ENCODE measurements at regions not wholly inside any gene's neighbourhood (a gene's known extent, or its start where the extent isn't known, plus 50 kb on each side); places are given as distances from the start of the nearest gene placed in this dataset.

DNA sequence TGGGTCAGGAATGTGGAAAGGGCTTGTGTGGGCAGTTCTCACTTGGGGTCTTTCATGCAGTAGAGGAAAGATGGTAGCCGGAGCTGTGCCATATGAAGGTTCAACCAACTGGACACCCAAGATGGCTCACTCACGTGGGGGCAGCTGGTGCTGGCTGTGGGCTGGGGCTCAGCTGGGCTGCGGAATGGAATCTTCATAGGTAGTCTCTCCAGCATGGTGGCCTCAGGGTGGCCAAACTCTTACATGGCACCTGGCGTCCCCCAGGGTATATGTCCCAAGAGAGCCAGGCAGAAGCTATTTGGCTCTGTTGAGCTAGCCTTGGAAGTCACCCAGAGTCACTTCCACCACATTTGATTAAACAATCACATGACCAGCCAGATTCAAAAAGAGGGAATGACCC is 163.1 kb upstream of the KLHL29 start:
- no peaks in the 10 kb centered on the region for H3K9me3 ChIP-seq
- TF ChIP-seq POLR2AphosphoS5 (IDR thresholded peaks at IDR 0.05) (no peak), POLR2A (IDR thresholded peaks at IDR 0.05) (no peak), CTCF (IDR thresholded peaks at IDR 0.05) (no peak)
- no peak overlapping the region for H3K27ac ChIP-seq
- DNase-seq (ENCODE audit: low spot score): no peak
- H3K36me3 ChIP-seq: no peaks in the 10 kb centered on the region
- intact Hi-C loops (cut with DNase I): no loop called here
- no peak overlapping the region for H3K4me3 ChIP-seq
- no peaks in the 10 kb centered on the region for H3K4me1 ChIP-seq (replicated peaks)
- H3K27me3 ChIP-seq (replicated peaks; ENCODE audit: insufficient read depth): no peaks in the 10 kb centered on the region
- WGBS: 100% methylated on average over 4 of the region's 4 CpGs

- no peaks in the 10 kb centered on the region for H3K9me3 ChIP-seq
- no peaks in the 10 kb centered on the region for H3K4me1 ChIP-seq (replicated peaks)
- no peak overlapping the region for H3K27ac ChIP-seq
- no peaks in the 10 kb centered on the region for H3K27me3 ChIP-seq (replicated peaks; ENCODE audit: insufficient read depth)
- DNase-seq (ENCODE audit: low spot score): no peak
- TF ChIP-seq POLR2A (IDR thresholded peaks at IDR 0.05): no peak
- TF ChIP-seq CTCF (IDR thresholded peaks at IDR 0.05): no peak
- no peak for TF ChIP-seq POLR2AphosphoS5 (IDR thresholded peaks at IDR 0.05)
- 95% methylated on average over 7 of the region's 8 CpGs for whole genome bisulfite sequencing
- no peak overlapping the region for H3K4me3 ChIP-seq
- no peaks in the 10 kb centered on the region for H3K36me3 ChIP-seq
- intact Hi-C loops (cut with DNase I): no loop called here
Observed at GRCh38 chr2:23230885-23231284, 154.1 kb upstream of the KLHL29 start.

- no peak overlapping the region for H3K4me3 ChIP-seq
- 95% methylated on average over 7 of the region's 7 CpGs for WGBS
- no peaks in the 10 kb centered on the region for H3K4me1 ChIP-seq (replicated peaks)
- no peak for DNase-seq (ENCODE audit: low spot score)
- H3K36me3 ChIP-seq: no peaks in the 10 kb centered on the region
- TF ChIP-seq POLR2A (IDR thresholded peaks at IDR 0.05) (no peak), CTCF (IDR thresholded peaks at IDR 0.05) (no peak), POLR2AphosphoS5 (IDR thresholded peaks at IDR 0.05) (no peak)
- intact Hi-C loops (cut with DNase I): no loop called here
- no peaks in the 10 kb centered on the region for H3K9me3 ChIP-seq
- no peaks in the 10 kb centered on the region for H3K27me3 ChIP-seq (replicated peaks; ENCODE audit: insufficient read depth)
- H3K27ac ChIP-seq: no peak overlapping the region
Observed at GRCh38 chr2:23231865-23232264, 153.1 kb upstream of the KLHL29 start.

DNA sequence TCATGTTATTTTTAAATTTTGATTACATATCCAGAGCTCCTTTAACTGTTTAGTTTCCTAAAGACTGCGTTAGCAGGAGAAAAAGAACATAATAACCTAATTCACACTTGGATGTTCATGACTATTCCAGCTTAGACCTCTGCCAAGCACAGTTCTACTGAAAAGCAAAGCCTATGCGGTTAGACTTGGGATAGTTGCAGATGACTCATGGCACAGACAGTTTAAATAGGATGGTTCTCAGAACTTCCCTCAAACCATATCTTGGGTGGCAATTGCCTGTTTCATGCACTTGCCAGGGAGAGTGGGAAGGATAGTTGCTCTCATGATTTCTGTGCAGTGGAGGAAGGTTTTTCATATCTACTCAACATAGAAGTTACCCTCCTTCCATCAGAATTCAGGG is 149.7 kb upstream of the KLHL29 start:
- WGBS: 82% methylated on average over 2 of the region's 2 CpGs
- Histone ChIP-seq H3K36me3 (no peaks in the 10 kb centered on the region), H3K27me3 (replicated peaks; ENCODE audit: insufficient read depth) (no peaks in the 10 kb centered on the region), H3K27ac (no peak overlapping the region), H3K9me3 (no peaks in the 10 kb centered on the region), H3K4me1 (replicated peaks) (no peaks in the 10 kb centered on the region), H3K4me3 (no peak overlapping the region)
- intact Hi-C loops (cut with DNase I): no loop called here
- no peak for TF ChIP-seq POLR2AphosphoS5 (IDR thresholded peaks at IDR 0.05)
- no peak for TF ChIP-seq CTCF (IDR thresholded peaks at IDR 0.05)
- no peak for TF ChIP-seq POLR2A (IDR thresholded peaks at IDR 0.05)
- no peak for DNase-seq (ENCODE audit: low spot score)

DNA sequence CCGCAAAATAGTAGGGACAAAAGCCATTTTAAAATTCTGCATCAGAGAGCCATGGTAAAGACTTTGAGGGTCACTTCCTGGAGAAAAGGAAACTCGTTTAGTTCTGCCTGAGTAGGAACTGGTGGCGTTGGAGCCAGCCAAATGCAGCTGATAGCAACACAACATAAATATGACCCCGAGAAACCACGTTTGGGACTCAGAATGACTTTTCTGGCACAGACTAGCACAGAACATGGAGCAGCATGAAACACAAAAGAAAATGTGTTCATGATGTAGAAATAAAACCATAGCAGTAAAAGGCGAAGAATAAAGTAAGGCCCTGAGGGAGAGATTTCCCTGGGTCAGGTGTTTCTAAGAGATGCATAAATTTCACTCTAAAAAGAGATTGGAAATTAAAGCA is 149.2 kb upstream of the KLHL29 start:
- no peak overlapping the region for H3K27ac ChIP-seq
- H3K4me3 ChIP-seq: no peak overlapping the region
- H3K27me3 ChIP-seq (replicated peaks; ENCODE audit: insufficient read depth): no peaks in the 10 kb centered on the region
- H3K9me3 ChIP-seq: no peaks in the 10 kb centered on the region
- TF ChIP-seq CTCF (IDR thresholded peaks at IDR 0.05): no peak
- TF ChIP-seq POLR2A (IDR thresholded peaks at IDR 0.05): no peak
- no peaks in the 10 kb centered on the region for H3K36me3 ChIP-seq
- DNase-seq (ENCODE audit: low spot score): no peak
- no peaks in the 10 kb centered on the region for H3K4me1 ChIP-seq (replicated peaks)
- intact Hi-C loops (cut with DNase I): no loop called here
- 67% methylated on average over 6 of the region's 6 CpGs for WGBS
